Liver (tissue), 8 donors: ENCODE measurements at regions not wholly inside any gene's neighbourhood (a gene's known extent, or its start where the extent isn't known, plus 50 kb on each side); places are given as distances from the start of the nearest gene placed in this dataset.

Experiments
- DNase-seq: peaks from one replicate; pipeline ENCODE4 v3.0.0-alpha.2; 2017; ENCODE audit warnings: low spot score
- H3K27ac ChIP-seq, 2 donors: one replicate each; pipeline ENCODE4 v1.7.0; 2013; ENCODE audit warnings: inconsistent platforms in 2 of 2, low read length in 2 of 2, control low read depth in 1 of 2, low read depth in 1 of 2, mild to moderate bottlenecking in 1 of 2
- H3K27me3 ChIP-seq, 4 donors: one replicate each; pipeline versions ENCODE4 v1.6.1 to v1.7.0; 2013; ENCODE audit warnings: low read length in 3 of 4, inconsistent platforms in 1 of 4, mild to moderate bottlenecking in 1 of 4, moderate library complexity in 1 of 4; ENCODE audit not compliant: control insufficient read depth in 4 of 4, insufficient read depth in 4 of 4
- H3K36me3 ChIP-seq, 4 donors: one replicate each; pipeline versions ENCODE4 v1.6.1 to v1.7.0; 2013; ENCODE audit warnings: low read length in 3 of 4, mild to moderate bottlenecking in 3 of 4, low read depth in 1 of 4, moderate library complexity in 1 of 4; ENCODE audit not compliant: control insufficient read depth in 4 of 4, insufficient read depth in 3 of 4
- H3K4me1 ChIP-seq, 4 donors: one replicate each; pipeline versions ENCODE4 v1.6.1 to v1.7.0; 2013; ENCODE audit warnings: low read length in 3 of 4, mild to moderate bottlenecking in 3 of 4, moderate library complexity in 1 of 4; ENCODE audit not compliant: control insufficient read depth in 4 of 4, insufficient read depth in 4 of 4
- H3K4me3 ChIP-seq, 3 donors: one replicate each; pipeline versions ENCODE4 v1.6.1 to v1.7.0; 2013; ENCODE audit warnings: low read length in 3 of 3, control low read depth in 1 of 3, low read depth in 1 of 3, mild to moderate bottlenecking in 1 of 3
- H3K9ac ChIP-seq, 2 donors: one replicate each; pipeline ENCODE4 v1.7.0; 2013; ENCODE audit warnings: low read length in 2 of 2, mild to moderate bottlenecking in 2 of 2, moderate library complexity in 2 of 2, control low read depth in 1 of 2, low read depth in 1 of 2
- H3K9me3 ChIP-seq, 4 donors: one replicate each; pipeline versions ENCODE4 v1.6.1 to v1.7.0; 2013; ENCODE audit warnings: low read length in 3 of 4; ENCODE audit not compliant: control insufficient read depth in 4 of 4
- FOXA1 ChIP-seq: IDR thresholded peaks from 2 replicates; pipeline ENCODE4 v1.6.1; 2016; ENCODE audit warnings: antibody characterized with exemption
- FOXA2 ChIP-seq: IDR thresholded peaks from 2 replicates; pipeline ENCODE4 v1.6.1; 2016; ENCODE audit warnings: antibody characterized with exemption
- GABPA ChIP-seq, 2 donors: IDR thresholded peaks in 1 of 2; conservative IDR thresholded peaks in 1 of 2; 2 replicates each; pipeline ENCODE4 v1.6.1; 2016; ENCODE audit warnings: antibody characterized with exemption in 2 of 2, mild to moderate bottlenecking in 1 of 2, moderate library complexity in 1 of 2
- HNF4A ChIP-seq, 2 donors: conservative IDR thresholded peaks; 2 replicates each; pipeline ENCODE4 v1.6.1; 2016; ENCODE audit warnings: antibody characterized with exemption in 2 of 2, mild to moderate bottlenecking in 2 of 2
- JUND ChIP-seq, 2 donors: IDR thresholded peaks; 2 replicates each; pipeline ENCODE4 v1.6.1; 2016; ENCODE audit warnings: antibody characterized with exemption in 2 of 2
- NR2F2 ChIP-seq: IDR thresholded peaks from 2 replicates; pipeline ENCODE4 v1.6.1; 2016; ENCODE audit warnings: antibody characterized with exemption
- RAD21 ChIP-seq, 2 donors: IDR thresholded peaks; 2 replicates each; pipeline ENCODE4 v1.6.1; 2016; ENCODE audit warnings: antibody characterized with exemption in 2 of 2, mild to moderate bottlenecking in 2 of 2
- RXRA ChIP-seq, 2 donors: IDR thresholded peaks; 2 replicates each; pipeline ENCODE4 v1.6.1; 2017 to 2018; ENCODE audit warnings: antibody characterized with exemption in 2 of 2, mild to moderate bottlenecking in 1 of 2
- SP1 ChIP-seq: IDR thresholded peaks from 2 replicates; pipeline ENCODE4 v1.6.1; 2018; ENCODE audit warnings: antibody characterized with exemption, mild to moderate bottlenecking
- YY1 ChIP-seq: IDR thresholded peaks from 2 replicates; pipeline ENCODE4 v1.6.1; 2016; ENCODE audit warnings: antibody characterized with exemption, mild to moderate bottlenecking
- WGBS: extraction: QIAGEN DNeasy Blood & Tissue Kit; methylation state at CpG from one replicate; pipeline ENCODE4 v1.1.7; 2013; 5-methylcytosine and 5-hydroxymethylcytosine counted together
- TF ChIP-seq, protein P1 (sequence below): IDR thresholded peaks from 2 replicates; pipeline ENCODE4 v1.6.1; 2016; ENCODE audit warnings: antibody characterized with exemption
- TF ChIP-seq, protein P2 (sequence below): IDR thresholded peaks from 2 replicates; pipeline ENCODE4 v1.6.1; 2016; ENCODE audit warnings: antibody characterized with exemption
- TF ChIP-seq, protein P3 (sequence below): IDR thresholded peaks from 2 replicates; pipeline ENCODE4 v1.6.1; 2016; ENCODE audit warnings: antibody characterized with exemption, mild to moderate bottlenecking
- TF ChIP-seq, protein P4 (sequence below): IDR thresholded peaks from 2 replicates; pipeline ENCODE4 v1.6.1; 2016; ENCODE audit warnings: antibody characterized with exemption
- TF ChIP-seq, protein P5 (sequence below): fragments of 150-350 bp; IDR thresholded peaks from 2 replicates; pipeline ENCODE4 v1.5.1; 2017; ENCODE audit warnings: improper control_type of control experiment, low read depth, low read length; ENCODE audit not compliant: missing input control
- donor health status: healthy.
- donor health status: healthy.
- donor health status: healthy.
- donor health status: healthy.
- donor health status: healthy.

DNA sequence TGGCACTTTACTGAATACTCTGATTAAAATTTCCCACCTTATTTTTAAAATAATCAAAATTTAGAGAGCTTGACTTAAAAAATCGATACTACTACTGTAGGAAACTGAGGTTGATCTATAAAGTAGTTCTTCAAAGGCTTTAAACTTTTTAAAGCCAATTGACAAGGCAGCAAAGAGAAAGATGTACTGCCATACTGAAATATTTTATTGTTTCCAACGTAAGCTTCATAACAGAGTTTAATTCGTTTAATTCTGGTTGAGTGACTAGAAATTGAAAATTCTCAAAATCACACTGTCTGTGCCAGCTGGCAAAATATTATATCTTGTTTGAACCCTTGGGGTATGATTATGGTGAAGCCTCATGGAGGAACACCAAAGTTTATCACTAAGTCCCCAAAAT is 207.6 kb downstream of the UNC5CL start:
- 80% methylated on average over 3 of the region's 3 CpGs for WGBS
- Histone ChIP-seq H3K36me3 (no peaks in the 10 kb centered on the region), H3K27ac (no peak overlapping the region), H3K9me3 (no peaks in the 10 kb centered on the region), H3K27me3 (peaks cover 0 to 5% (median 0%) of the 10 kb centered on the region in 4 donors), H3K4me1 (no peaks in the 10 kb centered on the region), H3K9ac (no peak overlapping the region), H3K4me3 (no peak overlapping the region)
- TF ChIP-seq, protein P1, sequence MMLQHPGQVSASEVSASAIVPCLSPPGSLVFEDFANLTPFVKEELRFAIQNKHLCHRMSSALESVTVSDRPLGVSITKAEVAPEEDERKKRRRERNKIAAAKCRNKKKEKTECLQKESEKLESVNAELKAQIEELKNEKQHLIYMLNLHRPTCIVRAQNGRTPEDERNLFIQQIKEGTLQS, result no peak
- no peak for TF ChIP-seq GABPA (IDR thresholded peaks at IDR 0.05 in 1 of 2, conservative IDR thresholded peaks at IDR 0.05 in 1 of 2)
- no peak for TF ChIP-seq HNF4A (conservative IDR thresholded peaks at IDR 0.05)
- TF ChIP-seq, protein P2, sequence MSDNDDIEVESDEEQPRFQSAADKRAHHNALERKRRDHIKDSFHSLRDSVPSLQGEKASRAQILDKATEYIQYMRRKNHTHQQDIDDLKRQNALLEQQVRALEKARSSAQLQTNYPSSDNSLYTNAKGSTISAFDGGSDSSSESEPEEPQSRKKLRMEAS, result no peak
- no peak for TF ChIP-seq FOXA1
- no peak for DNase-seq

DNA sequence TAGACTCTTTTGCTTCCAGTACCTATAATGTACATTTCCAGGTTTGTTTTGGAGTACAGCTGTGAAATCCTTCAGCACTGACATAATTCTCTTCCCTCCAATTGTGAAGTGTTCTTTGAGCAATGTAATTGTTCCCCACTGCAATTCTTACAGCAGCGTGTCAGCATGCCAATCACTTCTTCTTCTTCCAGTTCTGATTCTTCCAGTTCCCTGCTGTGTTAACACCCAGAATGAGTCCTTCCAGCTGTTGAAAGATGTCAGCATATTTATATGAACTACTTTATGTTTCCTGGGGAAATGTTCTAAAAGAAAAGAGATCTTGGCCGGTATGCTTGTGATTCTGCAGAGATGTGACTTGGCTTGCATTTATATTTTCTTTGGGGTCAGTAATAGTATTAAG is 213.9 kb downstream of the UNC5CL start:
- Histone ChIP-seq H3K4me3 (no peak overlapping the region), H3K36me3 (no peaks in the 10 kb centered on the region), H3K27ac (no peak overlapping the region), H3K9ac (no peak overlapping the region), H3K4me1 (no peaks in the 10 kb centered on the region), H3K27me3 (no peaks in the 10 kb centered on the region), H3K9me3 (no peaks in the 10 kb centered on the region)
- DNase-seq, result no peak
- 79% methylated on average over 2 of the region's 2 CpGs for WGBS
- TF ChIP-seq, protein P1, result no peak
- TF ChIP-seq YY1 (no peak), RAD21 (IDR thresholded peaks at IDR 0.05) (no peak), FOXA2 (no peak), GABPA (IDR thresholded peaks at IDR 0.05 in 1 of 2, conservative IDR thresholded peaks at IDR 0.05 in 1 of 2) (no peak), NR2F2 (no peak), SP1 (no peak), RXRA (IDR thresholded peaks at IDR 0.05) (no peak), JUND (IDR thresholded peaks at IDR 0.05) (no peak)
- TF ChIP-seq, protein P3, sequence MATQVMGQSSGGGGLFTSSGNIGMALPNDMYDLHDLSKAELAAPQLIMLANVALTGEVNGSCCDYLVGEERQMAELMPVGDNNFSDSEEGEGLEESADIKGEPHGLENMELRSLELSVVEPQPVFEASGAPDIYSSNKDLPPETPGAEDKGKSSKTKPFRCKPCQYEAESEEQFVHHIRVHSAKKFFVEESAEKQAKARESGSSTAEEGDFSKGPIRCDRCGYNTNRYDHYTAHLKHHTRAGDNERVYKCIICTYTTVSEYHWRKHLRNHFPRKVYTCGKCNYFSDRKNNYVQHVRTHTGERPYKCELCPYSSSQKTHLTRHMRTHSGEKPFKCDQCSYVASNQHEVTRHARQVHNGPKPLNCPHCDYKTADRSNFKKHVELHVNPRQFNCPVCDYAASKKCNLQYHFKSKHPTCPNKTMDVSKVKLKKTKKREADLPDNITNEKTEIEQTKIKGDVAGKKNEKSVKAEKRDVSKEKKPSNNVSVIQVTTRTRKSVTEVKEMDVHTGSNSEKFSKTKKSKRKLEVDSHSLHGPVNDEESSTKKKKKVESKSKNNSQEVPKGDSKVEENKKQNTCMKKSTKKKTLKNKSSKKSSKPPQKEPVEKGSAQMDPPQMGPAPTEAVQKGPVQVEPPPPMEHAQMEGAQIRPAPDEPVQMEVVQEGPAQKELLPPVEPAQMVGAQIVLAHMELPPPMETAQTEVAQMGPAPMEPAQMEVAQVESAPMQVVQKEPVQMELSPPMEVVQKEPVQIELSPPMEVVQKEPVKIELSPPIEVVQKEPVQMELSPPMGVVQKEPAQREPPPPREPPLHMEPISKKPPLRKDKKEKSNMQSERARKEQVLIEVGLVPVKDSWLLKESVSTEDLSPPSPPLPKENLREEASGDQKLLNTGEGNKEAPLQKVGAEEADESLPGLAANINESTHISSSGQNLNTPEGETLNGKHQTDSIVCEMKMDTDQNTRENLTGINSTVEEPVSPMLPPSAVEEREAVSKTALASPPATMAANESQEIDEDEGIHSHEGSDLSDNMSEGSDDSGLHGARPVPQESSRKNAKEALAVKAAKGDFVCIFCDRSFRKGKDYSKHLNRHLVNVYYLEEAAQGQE, result no peak
- TF ChIP-seq, protein P2, result no peak
- TF ChIP-seq, protein P4, sequence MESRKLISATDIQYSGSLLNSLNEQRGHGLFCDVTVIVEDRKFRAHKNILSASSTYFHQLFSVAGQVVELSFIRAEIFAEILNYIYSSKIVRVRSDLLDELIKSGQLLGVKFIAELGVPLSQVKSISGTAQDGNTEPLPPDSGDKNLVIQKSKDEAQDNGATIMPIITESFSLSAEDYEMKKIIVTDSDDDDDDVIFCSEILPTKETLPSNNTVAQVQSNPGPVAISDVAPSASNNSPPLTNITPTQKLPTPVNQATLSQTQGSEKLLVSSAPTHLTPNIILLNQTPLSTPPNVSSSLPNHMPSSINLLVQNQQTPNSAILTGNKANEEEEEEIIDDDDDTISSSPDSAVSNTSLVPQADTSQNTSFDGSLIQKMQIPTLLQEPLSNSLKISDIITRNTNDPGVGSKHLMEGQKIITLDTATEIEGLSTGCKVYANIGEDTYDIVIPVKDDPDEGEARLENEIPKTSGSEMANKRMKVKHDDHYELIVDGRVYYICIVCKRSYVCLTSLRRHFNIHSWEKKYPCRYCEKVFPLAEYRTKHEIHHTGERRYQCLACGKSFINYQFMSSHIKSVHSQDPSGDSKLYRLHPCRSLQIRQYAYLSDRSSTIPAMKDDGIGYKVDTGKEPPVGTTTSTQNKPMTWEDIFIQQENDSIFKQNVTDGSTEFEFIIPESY, result no peak
- TF ChIP-seq, protein P5, sequence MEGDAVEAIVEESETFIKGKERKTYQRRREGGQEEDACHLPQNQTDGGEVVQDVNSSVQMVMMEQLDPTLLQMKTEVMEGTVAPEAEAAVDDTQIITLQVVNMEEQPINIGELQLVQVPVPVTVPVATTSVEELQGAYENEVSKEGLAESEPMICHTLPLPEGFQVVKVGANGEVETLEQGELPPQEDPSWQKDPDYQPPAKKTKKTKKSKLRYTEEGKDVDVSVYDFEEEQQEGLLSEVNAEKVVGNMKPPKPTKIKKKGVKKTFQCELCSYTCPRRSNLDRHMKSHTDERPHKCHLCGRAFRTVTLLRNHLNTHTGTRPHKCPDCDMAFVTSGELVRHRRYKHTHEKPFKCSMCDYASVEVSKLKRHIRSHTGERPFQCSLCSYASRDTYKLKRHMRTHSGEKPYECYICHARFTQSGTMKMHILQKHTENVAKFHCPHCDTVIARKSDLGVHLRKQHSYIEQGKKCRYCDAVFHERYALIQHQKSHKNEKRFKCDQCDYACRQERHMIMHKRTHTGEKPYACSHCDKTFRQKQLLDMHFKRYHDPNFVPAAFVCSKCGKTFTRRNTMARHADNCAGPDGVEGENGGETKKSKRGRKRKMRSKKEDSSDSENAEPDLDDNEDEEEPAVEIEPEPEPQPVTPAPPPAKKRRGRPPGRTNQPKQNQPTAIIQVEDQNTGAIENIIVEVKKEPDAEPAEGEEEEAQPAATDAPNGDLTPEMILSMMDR, result no peak
